ENCODE measurements at regions not wholly inside any gene's neighbourhood (a gene's known extent, or its start where the extent isn't known, plus 50 kb on each side); places are given as distances from the start of the nearest gene placed in this dataset.

DNA sequence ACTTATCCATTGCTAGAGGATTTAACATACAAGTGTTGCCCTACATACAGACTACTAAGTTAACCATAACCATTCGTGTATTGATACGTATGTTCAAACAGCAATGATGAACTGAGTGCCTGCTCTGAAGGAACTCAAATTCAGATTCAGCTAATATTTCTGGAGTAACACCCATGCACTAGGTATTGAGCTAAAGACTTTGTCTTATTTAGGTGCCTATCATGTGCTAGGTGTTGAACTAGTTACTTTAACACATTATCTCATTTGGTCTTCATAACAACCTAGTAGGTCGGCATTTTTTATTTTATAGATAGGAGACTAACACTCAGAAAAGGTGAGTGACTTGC is 160.0 kb downstream of the LTN1 start:
- no peak for TF ChIP-seq SP1 (CRISPR knock-in tag; conservative IDR thresholded peaks at IDR 0.05)
- TF ChIP-seq, protein P1, sequence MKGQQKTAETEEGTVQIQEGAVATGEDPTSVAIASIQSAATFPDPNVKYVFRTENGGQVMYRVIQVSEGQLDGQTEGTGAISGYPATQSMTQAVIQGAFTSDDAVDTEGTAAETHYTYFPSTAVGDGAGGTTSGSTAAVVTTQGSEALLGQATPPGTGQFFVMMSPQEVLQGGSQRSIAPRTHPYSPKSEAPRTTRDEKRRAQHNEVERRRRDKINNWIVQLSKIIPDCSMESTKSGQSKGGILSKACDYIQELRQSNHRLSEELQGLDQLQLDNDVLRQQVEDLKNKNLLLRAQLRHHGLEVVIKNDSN (CRISPR knock-in tag; IDR thresholded peaks at IDR 0.05), result no peak
- TF ChIP-seq, protein P2, sequence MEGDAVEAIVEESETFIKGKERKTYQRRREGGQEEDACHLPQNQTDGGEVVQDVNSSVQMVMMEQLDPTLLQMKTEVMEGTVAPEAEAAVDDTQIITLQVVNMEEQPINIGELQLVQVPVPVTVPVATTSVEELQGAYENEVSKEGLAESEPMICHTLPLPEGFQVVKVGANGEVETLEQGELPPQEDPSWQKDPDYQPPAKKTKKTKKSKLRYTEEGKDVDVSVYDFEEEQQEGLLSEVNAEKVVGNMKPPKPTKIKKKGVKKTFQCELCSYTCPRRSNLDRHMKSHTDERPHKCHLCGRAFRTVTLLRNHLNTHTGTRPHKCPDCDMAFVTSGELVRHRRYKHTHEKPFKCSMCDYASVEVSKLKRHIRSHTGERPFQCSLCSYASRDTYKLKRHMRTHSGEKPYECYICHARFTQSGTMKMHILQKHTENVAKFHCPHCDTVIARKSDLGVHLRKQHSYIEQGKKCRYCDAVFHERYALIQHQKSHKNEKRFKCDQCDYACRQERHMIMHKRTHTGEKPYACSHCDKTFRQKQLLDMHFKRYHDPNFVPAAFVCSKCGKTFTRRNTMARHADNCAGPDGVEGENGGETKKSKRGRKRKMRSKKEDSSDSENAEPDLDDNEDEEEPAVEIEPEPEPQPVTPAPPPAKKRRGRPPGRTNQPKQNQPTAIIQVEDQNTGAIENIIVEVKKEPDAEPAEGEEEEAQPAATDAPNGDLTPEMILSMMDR (IDR thresholded peaks at IDR 0.05), result no peak
- TF ChIP-seq, protein P3, sequence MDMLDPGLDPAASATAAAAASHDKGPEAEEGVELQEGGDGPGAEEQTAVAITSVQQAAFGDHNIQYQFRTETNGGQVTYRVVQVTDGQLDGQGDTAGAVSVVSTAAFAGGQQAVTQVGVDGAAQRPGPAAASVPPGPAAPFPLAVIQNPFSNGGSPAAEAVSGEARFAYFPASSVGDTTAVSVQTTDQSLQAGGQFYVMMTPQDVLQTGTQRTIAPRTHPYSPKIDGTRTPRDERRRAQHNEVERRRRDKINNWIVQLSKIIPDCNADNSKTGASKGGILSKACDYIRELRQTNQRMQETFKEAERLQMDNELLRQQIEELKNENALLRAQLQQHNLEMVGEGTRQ (CRISPR knock-in tag; IDR thresholded peaks at IDR 0.05), result no peak
- TF ChIP-seq NR2C2 (CRISPR knock-in tag; IDR thresholded peaks at IDR 0.05), result no peak
- no peak for TF ChIP-seq CBFB (CRISPR knock-in tag; IDR thresholded peaks at IDR 0.05; ENCODE audit: low read depth)
